ENCODE measurements at regions not wholly inside any gene's neighbourhood (a gene's known extent, or its start where the extent isn't known, plus 50 kb on each side); places are given as distances from the start of the nearest gene placed in this dataset.

GRCh38 chr1:224519874-224520273, 85.3 kb upstream of the WDR26 start:
- ATAC-seq (no peak), DNase-seq (ENCODE audit: low read depth in 1 of 2, low spot score in 1 of 2) (no peak), FAIRE-seq (no peak)
- ChIA-PET CTCF (interaction anchor here (1.0 to 9.9 kb wide), 2 partner anchors 124 to 402 kb away, joined by 3 to 126 read pairs; no protein-coding TSS in a partner anchor), POLR2A (no interaction called here)
- Histone ChIP-seq H3K4me3 (no peak overlapping the region), H3K4me1 (no peaks in the 10 kb centered on the region), H3K27ac (no peak overlapping the region), H3K9me3 (no peaks in the 10 kb centered on the region), H3K4me2 (no peak overlapping the region)
- TF ChIP-seq, protein P1, sequence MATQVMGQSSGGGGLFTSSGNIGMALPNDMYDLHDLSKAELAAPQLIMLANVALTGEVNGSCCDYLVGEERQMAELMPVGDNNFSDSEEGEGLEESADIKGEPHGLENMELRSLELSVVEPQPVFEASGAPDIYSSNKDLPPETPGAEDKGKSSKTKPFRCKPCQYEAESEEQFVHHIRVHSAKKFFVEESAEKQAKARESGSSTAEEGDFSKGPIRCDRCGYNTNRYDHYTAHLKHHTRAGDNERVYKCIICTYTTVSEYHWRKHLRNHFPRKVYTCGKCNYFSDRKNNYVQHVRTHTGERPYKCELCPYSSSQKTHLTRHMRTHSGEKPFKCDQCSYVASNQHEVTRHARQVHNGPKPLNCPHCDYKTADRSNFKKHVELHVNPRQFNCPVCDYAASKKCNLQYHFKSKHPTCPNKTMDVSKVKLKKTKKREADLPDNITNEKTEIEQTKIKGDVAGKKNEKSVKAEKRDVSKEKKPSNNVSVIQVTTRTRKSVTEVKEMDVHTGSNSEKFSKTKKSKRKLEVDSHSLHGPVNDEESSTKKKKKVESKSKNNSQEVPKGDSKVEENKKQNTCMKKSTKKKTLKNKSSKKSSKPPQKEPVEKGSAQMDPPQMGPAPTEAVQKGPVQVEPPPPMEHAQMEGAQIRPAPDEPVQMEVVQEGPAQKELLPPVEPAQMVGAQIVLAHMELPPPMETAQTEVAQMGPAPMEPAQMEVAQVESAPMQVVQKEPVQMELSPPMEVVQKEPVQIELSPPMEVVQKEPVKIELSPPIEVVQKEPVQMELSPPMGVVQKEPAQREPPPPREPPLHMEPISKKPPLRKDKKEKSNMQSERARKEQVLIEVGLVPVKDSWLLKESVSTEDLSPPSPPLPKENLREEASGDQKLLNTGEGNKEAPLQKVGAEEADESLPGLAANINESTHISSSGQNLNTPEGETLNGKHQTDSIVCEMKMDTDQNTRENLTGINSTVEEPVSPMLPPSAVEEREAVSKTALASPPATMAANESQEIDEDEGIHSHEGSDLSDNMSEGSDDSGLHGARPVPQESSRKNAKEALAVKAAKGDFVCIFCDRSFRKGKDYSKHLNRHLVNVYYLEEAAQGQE (IDR thresholded peaks at IDR 0.05), result no peak
- no peak for TF ChIP-seq CHD4 (IDR thresholded peaks at IDR 0.05; ENCODE audit: borderline replicate concordance)
- no peak for TF ChIP-seq NFE2L2 (conservative IDR thresholded peaks at IDR 0.05; ENCODE audit: low read length)
- TF ChIP-seq HOXB5 (CRISPR knock-in tag; IDR thresholded peaks at IDR 0.05), result no peak
- TF ChIP-seq MAFK (IDR thresholded peaks at IDR 0.05; ENCODE audit: partially characterized antibody), result no peak
- no peak for TF ChIP-seq FOSB (CRISPR knock-in tag; IDR thresholded peaks at IDR 0.05)
- no peak for TF ChIP-seq SREBF2 (IDR thresholded peaks at IDR 0.05)
- TF ChIP-seq HES2 (IDR thresholded peaks at IDR 0.05), result no peak
- no peak for TF ChIP-seq SMC3 (IDR thresholded peaks at IDR 0.05)
- no peak for TF ChIP-seq HDAC2 (IDR thresholded peaks at IDR 0.05)
- no peak for TF ChIP-seq MAZ (IDR thresholded peaks at IDR 0.05; ENCODE audit: borderline replicate concordance, low read depth, low read length)
- no peak for TF ChIP-seq EHF (CRISPR knock-in tag; IDR thresholded peaks at IDR 0.05)
- TF ChIP-seq ATOH8 (CRISPR knock-in tag; IDR thresholded peaks at IDR 0.05; ENCODE audit: low read depth), result no peak
- TF ChIP-seq TP53 (CRISPR knock-in tag; IDR thresholded peaks at IDR 0.05), result no peak
- TF ChIP-seq HEYL (CRISPR knock-in tag; IDR thresholded peaks at IDR 0.05), result no peak
- TF ChIP-seq, protein P2, sequence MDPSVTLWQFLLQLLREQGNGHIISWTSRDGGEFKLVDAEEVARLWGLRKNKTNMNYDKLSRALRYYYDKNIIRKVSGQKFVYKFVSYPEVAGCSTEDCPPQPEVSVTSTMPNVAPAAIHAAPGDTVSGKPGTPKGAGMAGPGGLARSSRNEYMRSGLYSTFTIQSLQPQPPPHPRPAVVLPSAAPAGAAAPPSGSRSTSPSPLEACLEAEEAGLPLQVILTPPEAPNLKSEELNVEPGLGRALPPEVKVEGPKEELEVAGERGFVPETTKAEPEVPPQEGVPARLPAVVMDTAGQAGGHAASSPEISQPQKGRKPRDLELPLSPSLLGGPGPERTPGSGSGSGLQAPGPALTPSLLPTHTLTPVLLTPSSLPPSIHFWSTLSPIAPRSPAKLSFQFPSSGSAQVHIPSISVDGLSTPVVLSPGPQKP (IDR thresholded peaks at IDR 0.05; ENCODE audit: low read depth, low read length), result no peak
- TF ChIP-seq E2F6 (IDR thresholded peaks at IDR 0.05; ENCODE audit: borderline replicate concordance, low read depth), result no peak

DNA sequence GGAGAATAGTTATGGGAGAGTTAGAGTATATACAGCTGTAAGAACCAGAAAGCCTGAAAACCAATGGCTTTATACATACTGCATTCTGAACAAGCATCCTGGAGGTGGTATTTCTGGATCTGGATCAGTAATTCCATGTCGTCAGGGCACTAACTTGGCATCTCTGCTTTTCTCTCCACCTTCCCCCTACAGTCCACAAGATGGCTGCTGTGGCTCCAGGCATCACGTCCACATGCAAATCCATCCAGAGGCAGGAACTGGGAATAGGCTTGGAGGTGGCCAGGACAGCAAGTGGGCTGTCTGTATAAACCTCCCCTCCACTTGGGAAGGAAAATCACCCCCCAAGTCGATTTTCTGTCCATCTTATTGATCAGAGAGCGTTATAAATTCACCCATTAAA, 86.2 kb upstream of the WDR26 start:
- TF ChIP-seq FOSL2 (IDR thresholded peaks at IDR 0.05) (no peak), FOSL2 (CRISPR knock-in tag; IDR thresholded peaks at IDR 0.05) (no peak)
- ATAC-seq (no peak), FAIRE-seq (no peak), DNase-seq (ENCODE audit: low read depth in 1 of 2, low spot score in 1 of 2) (no peak)
- H3K27ac ChIP-seq, result no peak overlapping the region
- H3K4me3 ChIP-seq, result no peak overlapping the region
- 32% methylated on average over 4 of the region's 4 CpGs for WGBS (ENCODE audit: missing lambda C conversion rate)
- ChIA-PET CTCF (interaction anchor here (2.0 kb wide), 1 partner anchor 22 kb away, joined by 7 read pairs; no protein-coding TSS in a partner anchor), POLR2A (no interaction called here)
- H3K4me1 ChIP-seq, result no peaks in the 10 kb centered on the region
- no peaks in the 10 kb centered on the region for H3K9me3 ChIP-seq
- no peak overlapping the region for H3K4me2 ChIP-seq

All from A549 (cell line).